ENCODE measurements at regions not wholly inside any gene's neighbourhood (a gene's known extent, or its start where the extent isn't known, plus 50 kb on each side); places are given as distances from the start of the nearest gene placed in this dataset.
"Not testable (repeated sequence)": the region's sequence is repeated elsewhere in the genome, so short reads cannot be mapped to it uniquely, and the experiment has no call there.

DNA sequence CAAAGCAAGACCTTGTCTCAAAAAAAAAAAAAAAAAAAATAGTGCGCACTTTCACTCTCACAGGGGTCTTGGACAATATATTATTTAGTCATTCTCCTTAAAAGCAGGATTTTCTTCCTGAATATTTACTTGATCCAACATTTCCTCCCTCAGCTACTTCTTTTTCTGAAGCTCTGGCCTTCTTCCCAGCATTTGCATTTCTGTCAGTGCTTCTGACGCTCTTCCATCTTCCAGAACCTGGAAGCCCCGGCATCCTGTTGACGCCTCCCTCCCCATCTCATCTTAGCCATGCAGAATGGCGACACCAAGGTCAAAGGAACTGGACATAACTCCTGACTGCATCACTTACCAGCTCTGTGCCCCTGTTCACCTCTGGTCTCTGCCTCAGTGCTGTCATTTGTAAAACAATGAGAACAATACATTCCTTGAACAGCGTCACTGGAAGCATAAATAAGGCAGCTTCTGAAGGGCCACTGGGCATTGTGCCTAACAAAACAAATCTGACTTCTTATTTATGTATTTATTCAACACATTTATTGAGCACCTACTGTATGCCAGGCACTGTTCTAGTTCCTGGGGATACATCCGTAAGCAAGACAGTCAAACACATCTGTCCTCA lies 90.9 kb upstream of the MDM1 start:
- no peak for DNase-seq (ENCODE audit: extremely low read depth, low read depth)

DNA sequence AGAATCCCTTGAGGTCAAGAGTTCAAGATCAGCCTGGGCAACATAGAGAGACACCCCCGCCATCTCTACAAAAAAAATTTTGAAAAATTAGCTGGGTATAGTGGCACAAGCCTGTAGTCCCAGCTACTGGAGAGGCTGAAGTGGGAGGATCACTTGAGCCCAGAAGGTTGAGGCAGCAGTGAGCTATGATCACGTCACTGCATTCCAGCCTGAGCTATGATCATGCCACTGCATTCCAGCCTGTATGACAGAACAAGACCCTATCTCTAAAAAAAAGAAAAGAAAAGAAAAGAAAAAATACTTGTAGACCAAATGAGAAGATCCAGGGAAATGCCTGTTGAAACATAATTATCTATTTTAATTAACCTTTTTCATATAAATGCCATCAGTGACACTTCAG lies 93.8 kb upstream of the MDM1 start:
- DNase-seq (ENCODE audit: extremely low read depth, low read depth), result no peak

DNA sequence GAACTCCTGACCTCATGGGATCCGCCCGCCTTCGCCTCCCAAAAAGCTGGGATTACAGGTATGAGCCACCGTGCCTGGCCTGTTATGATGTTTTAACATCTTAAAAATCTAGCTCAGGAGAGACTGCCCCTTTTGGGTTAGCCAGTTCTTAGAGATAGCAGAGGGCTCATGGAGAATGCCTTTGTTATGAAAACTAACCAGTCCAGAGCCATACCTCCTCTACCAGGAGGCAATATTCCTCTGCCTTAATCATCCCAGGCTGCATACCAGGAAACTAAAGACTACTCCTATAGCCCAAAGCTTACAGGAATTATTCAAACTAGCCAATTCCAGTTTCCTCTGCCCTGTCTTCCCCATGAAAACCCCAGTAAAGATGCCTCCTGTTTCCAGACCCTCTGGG lies 96.0 kb upstream of the MDM1 start:
- no peak for DNase-seq (ENCODE audit: extremely low read depth, low read depth)

DNA sequence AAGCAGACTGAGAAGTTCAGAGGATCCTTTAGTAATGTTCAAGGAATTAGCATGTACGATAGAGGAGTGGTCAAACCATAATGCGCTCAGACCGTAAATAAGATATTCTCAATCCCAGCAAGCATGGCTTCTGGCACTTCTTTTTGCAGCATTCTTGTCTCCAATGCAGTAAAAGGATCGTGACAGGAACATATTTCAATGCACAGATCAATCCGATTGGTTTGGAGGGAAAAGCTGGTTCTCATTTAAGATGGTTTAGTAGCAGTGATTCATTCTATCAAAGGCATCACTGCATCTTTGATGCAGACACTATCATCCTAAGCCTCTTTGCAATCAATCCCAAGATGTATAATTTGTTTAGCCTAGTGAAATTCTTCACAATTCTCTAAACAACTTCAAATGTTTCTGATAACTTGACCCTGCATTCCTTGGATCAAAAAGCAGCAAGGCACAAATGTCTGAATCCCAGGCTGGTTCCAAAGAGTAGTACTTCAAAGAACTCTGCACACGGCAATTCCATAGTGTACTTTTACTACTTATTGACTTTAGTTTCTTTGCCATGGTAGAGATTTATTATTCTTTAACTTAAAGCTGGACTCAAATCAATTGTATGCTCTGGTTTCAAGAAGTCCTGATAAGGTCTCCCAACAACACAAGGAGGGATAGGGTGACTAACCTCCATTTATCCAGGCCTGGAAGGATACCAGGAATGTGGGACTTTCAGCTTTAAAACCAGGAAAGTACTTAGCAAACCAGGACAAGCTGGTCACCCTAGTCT lies 96.8 kb upstream of the MDM1 start:
- no peak for DNase-seq (ENCODE audit: extremely low read depth, low read depth)

DNA sequence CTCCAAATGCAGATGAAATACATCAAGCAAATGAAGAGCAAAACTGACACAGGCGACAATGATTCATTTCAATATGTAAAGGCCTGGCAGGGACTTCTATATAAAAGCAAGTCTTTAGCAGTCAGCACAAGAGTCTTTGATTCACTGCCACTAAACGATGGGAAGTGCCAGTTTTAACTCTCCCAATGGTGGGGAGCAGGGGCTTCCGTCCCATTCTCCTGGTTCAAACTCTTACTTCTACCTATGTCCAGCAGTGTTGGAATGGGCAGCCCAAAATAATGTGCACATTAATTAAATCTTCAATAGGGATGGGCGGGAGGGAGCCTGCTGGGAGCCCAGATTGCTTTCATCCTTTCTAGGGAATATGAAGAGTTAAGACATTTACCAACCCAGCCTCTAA lies 97.5 kb upstream of the MDM1 start:
- no peak for DNase-seq (ENCODE audit: extremely low read depth, low read depth)

DNA sequence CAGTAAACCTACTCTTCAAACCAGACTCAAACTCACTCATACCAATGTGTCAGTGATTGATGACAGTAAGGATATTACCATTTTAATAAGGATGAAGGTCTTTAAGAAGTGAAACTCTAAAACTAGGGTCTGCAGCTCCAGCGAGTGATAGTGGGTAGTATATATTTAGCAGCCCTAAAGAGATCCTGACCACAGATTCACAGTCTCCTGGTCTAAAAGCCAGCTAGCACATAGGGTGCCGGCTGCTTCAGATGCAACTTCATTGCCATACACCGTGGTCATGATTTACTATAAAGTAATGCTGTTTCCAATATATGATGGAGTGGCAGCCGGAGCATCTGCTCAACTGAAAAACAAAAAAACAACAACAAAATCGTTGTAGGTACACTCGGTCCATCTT lies 99.6 kb upstream of the MDM1 start:
- DNase-seq (ENCODE audit: extremely low read depth, low read depth), result no peak

DNA sequence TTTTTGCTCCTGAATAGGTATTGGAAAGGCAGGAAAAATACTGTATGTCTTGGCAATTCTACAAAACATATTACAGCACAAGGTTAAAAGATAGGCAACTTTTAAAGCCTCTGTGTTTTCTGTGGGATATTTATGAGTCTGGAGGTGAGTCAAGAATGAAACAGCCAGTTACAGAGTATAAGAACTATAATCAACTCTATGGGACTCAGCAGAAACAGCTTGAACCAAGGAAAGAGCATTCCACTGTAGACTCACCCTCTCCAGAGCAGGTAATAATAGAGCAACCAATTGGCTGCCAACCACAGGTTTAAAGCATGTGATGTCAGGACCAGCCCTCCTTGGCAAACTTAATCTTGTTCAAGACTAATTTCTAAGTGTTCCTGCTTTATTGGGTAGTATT lies 100.5 kb upstream of the MDM1 start:
- no peak for DNase-seq (ENCODE audit: extremely low read depth, low read depth)

DNA sequence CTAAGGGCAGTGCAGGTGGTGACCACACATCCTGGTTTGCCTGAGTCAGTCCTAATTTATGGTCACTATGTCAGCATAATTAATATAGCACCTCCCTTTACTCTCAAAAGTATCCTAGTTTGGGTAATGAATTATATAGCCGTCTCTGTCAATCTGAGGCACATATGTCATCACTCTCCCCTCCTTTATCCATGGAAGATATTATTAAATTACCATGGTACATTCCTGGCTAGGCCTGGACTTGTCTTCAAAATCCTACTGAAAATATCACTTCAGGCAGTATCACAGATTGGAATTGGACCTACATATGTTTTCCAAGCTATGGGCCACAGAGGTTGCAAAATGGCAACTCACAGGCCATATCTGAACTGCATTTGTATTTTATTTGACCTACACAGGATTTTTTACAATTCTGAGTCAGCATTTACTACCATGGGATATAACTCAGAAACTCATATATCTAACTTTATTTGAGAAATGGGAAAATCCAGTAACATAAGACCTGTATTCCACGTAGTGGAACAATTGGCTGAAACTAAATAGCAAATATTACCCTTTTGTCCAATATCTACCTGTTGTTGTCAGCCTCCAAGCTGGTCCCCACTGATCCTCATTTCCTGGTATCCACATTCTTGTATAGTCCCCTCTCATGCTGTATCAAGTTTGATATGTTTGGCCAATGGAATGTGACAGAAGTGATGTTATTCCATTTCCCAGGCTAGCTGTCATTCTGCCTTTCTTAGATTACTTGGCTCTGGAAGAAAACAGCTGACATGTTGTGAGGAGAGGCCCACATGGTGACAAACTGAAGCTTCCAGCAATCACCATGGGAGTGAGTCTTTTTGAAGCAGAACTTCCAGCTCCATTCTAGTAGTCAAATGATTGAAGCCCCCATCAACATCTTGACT lies 102.5 kb upstream of the MDM1 start:
- DNase-seq (ENCODE audit: extremely low read depth, low read depth), result no peak

DNA sequence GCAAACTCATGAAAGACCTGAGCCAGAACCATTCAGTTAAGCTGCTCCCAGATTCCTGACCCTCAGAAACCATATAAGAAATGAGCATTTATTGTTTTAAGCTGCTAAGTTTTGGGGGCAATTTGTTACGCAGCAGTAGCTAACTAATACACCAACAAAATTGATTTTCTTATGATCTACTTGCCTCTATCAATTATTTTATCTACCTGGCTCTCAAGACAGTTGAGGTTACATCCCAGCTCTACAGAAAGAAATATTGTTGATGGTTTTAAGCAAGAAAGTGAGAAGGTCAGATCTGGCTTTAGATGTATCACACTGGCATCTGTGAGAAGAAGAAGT lies 103.1 kb upstream of the MDM1 start:
- DNase-seq (ENCODE audit: extremely low read depth, low read depth), result no peak

DNA sequence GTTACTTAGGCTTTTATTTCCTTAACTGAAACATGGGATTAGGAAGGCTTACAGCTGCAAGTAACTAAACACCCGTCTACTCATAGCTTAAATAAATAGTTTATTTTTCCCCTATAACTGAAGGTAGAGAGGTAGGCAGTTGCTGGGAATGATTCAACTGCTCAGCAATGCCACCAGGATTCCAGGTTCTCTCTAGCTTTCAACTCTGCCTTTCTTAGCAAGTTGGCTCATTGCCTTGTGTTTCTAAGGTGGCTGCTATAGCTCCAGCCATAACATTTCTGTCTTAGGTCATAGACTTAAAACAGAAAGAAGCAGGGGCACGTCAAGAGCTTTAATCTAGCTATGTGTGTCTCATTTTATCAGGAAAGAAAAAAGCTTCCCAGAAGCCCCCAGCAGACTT lies 103.7 kb upstream of the MDM1 start:
- DNase-seq (ENCODE audit: extremely low read depth, low read depth), result no peak

DNA sequence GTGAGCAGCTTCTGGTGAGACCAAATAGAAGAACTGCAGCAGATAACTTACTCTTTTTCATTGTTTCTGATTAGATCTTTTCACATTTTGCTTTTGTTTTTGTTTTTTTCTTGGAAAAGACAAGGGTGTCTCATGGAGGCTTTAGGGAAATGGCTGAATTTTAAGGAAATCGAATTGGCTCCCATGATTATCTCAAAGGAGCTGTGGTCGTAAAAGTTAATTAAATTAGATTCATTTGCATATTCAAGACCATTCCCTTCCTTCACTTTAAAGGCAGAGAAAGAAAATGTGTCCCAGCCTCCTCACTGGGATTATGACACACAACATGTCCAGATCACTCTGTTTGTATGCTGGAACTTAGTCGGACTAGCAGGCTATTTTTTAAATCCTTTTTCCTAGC lies 106.4 kb upstream of the MDM1 start:
- no peak for DNase-seq (ENCODE audit: extremely low read depth, low read depth)

DNA sequence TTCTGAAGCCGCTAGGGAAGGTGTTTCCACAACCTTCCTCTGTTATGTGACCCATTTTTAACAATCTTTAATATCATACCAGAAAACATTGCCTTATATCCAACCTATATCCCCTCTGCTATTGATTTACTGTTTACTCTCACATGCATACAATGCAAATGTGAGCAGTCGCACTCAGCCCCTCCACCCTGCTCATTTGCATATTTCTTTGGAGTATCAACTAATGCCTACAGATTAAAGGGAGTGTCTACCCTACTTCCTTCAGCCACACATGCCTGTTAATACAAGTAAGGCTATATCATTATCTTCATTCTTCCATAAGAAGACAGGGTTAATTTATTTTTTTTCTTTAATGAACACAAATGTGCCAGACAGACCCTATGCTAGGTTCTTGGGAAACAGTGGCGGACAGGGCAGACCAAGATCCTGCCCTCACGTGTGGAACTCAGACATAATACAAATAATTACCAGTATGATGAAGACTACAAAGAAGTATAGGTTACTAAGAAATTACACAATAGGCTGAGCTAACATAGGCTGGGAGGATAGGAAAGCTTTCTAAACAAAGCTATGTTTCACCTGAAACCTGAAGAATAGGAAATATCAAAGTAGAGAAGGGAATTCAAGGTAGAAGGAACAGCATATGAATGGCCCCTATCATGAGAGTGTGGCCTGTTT lies 107.3 kb upstream of the MDM1 start:
- DNase-seq (ENCODE audit: extremely low read depth, low read depth), result no peak

DNA sequence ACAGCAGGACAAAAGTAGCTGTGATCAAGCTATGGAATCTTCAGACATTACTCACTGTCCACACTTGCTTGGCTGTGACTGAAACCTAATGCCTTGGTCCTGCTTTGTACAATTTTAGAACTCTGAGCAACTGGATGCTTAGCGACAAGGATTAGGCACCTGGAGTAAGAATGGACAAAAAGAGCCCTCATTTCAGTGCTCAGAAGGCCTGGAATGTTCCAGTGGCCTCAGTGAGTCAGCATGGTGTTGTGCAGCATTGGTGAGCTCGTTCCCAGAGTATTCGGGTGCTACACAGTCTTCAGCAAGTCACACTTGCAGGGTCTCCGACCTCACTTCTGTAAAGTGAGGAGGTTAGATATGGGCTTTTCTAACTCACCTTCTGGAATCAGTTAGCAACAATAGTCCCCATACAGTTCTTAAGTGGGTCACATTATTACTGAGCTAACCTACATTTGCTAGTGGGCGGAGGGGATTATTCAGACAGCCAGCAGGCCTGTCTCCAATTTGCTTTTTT lies 108.0 kb upstream of the MDM1 start:
- no peak for DNase-seq (ENCODE audit: extremely low read depth, low read depth)

DNA sequence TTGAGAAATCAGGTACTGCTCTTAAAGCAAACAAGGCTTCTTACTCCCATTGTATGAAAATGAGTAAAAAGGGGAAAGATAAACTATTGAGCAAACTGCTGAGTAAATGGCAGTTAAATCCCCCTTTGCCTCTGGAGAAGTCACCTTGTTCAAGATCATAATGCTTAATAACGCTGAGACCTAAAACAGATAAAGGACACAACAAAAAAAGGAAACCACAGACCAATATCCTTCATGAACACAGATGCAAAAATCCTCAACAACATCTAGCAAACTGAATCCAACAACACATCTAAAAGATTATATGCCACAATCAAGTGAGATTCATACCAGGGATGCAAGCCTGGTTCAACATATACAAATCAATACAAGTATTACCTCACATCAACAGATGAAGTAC lies 109.0 kb upstream of the MDM1 start:
- DNase-seq (ENCODE audit: extremely low read depth, low read depth), result no peak

DNA sequence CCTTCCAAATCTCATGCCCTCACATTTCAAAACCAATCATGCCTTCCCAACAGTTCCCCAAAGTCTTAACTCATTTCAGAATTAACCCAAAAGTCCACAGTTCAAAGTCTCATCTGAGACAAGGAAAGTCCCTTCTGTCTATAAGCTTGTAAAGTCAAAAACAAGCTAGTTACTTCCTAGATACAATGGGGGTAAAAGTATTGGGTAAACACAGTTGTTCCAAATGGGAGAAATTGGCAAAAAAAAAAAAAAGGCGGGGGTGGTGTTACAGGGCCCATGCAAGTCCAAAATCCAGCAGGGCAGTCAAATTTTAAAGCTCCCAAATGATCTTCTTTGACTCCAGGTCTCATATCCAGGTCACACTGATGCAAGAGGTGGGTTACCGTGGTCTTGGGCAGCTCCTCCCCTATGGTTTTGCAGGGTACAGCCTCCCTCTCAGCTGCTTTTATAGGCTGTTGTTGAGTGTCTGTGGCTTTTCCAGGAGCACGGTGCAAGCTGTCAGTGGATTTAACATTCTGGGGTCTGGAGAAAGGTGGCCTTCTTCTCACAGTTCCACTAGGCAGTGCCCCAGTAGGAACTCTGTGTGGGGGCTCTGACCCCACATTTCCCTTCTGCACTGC lies 110.3 kb upstream of the MDM1 start:
- DNase-seq (ENCODE audit: extremely low read depth, low read depth), result not testable (repeated sequence)

DNA sequence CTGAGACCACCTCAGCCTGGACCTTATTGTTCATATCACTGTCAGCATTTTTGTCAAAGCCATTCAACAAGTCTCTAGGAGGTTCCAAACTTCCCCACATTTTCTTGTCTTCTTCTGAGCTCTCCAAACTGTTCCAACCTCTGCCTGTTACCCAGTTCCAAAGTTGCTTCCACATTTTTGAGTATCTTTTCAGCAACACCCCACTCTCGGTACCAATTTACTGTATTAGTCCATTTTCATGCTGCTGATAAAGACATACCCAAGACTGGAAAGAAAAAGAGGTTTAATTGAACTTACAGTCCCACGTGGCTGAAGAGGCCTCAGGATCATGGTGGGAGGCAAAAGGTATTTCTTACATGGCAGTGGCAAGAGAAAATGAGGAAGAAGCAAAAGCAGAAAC lies 111.5 kb upstream of the MDM1 start:
- not testable (repeated sequence) for DNase-seq (ENCODE audit: extremely low read depth, low read depth)

DNA sequence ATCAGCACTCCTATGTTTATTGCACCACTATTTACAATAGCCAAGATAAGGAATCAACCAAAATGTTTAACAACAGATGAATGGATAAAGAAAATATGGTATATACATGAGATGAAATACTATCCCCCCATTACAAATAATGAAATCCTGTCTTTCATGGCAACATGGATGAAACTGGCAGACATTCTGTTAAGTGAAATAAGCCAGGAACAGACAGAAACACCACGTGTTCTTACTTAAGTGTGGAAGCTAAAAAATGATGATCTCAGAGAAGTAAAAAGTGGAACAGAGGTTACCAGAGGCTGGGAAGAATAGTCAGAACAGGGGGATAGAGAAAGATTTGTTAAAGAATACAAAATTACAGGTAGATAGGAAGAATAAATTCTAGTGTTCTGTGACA lies 113.7 kb upstream of the MDM1 start:
- DNase-seq (ENCODE audit: extremely low read depth, low read depth), result no peak

DNA sequence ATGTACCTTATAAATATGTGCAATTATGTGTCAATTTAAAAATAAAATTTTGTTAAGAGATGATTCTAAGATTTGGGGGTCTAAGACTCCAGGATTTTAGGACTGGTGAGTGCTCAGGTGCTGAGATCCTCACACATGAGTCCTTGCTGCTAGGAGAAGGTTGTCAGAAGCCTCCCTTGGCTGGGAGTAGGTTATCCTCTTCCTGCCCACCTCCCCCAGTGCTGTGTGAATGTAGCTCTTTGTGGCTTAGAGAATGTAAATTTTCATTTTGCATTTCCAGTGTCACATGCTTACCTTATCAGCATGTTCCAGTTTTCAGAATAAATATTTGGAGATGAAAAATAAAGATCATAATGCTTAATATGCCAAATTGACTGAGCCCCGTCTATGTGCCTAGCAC lies 114.2 kb upstream of the MDM1 start:
- no peak for DNase-seq (ENCODE audit: extremely low read depth, low read depth)

DNA sequence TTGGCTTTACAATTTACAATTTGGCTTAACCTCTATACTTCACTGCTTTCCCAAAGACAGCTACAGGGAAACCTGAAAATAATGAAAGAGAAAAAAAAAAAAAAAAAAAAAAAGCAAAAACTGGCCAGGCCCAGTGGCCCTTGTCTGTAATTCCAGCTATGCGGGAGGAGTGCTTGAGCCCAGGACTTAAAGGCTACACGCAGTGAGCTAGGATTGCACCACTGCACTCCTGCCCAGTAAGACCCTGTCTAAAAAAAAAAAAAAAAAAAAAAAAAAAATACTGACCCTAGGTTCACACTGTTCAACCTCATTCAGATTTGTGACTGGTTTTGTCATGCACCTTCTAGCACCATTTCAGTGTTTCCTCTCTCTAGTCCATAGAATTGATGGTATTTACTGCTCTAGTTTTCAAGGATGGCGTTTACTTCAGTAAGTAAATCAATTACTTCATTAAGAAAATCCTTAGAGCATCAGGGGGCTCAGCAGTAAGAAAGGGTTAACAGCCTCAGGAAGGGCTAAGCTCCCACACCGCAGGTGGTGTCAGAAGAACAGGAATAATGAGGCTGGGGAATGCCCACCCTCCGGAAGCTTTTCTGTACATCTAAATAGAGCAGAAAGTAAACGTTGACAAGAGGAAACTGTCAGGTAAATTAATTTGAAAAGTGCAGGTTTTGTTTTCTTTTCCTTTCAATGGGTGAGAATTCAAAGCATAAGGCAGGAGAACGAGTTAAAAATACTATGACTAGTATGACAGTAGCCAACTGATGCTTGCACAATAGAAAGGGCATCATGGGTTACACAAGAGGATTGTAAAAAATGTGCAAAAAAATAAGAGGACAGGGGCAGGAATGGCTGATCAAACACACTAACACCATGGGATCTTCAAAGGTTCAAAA lies 115.0 kb upstream of the MDM1 start:
- no peak for DNase-seq (ENCODE audit: extremely low read depth, low read depth)

Measured in NCI-H460 (cell line).